ENCODE measurements at regions not wholly inside any gene's neighbourhood (a gene's known extent, or its start where the extent isn't known, plus 50 kb on each side); places are given as distances from the start of the nearest gene placed in this dataset.

DNA sequence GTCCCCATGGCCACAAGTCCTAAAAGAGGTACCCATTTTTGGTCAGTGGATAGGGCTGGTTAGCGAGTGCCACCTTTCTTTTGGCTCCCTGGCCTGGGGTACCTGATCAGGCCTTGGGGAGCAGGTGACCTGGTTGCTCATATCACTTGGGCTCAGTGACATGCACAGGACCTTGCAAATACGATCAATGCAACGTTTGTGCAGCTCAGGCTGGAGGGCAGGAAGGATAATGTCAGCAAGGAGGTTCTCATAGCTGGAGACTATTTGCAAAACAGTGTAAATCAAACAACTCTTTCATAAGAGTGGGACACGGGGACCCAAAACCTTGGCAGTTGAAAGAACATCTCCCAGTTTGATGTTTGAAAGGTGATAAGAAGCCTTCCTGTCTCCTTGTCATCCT lies 127.4 kb upstream of the CADM1 start:
- TF ChIP-seq, protein P1, sequence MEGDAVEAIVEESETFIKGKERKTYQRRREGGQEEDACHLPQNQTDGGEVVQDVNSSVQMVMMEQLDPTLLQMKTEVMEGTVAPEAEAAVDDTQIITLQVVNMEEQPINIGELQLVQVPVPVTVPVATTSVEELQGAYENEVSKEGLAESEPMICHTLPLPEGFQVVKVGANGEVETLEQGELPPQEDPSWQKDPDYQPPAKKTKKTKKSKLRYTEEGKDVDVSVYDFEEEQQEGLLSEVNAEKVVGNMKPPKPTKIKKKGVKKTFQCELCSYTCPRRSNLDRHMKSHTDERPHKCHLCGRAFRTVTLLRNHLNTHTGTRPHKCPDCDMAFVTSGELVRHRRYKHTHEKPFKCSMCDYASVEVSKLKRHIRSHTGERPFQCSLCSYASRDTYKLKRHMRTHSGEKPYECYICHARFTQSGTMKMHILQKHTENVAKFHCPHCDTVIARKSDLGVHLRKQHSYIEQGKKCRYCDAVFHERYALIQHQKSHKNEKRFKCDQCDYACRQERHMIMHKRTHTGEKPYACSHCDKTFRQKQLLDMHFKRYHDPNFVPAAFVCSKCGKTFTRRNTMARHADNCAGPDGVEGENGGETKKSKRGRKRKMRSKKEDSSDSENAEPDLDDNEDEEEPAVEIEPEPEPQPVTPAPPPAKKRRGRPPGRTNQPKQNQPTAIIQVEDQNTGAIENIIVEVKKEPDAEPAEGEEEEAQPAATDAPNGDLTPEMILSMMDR (IDR thresholded peaks at IDR 0.05) = no peak
- TF ChIP-seq POLR2A (IDR thresholded peaks at IDR 0.05) = no peak
